Neural progenitor cell (in vitro differentiated cells): ENCODE measurements at regions not wholly inside any gene's neighbourhood (a gene's known extent, or its start where the extent isn't known, plus 50 kb on each side); places are given as distances from the start of the nearest gene placed in this dataset.

ENCODE experiments used
- EZH2 ChIP-seq: fragments of 200-600 bp; sonication (generic); IDR thresholded peaks from 2 replicates; pipeline ENCODE4 v1.6.1; 2017; ENCODE audit warnings: antibody characterized with exemption, mild to moderate bottlenecking, moderate library complexity
- EZH2phosphoT487 ChIP-seq: fragments of 200-600 bp; sonication (generic); IDR thresholded peaks from 2 replicates; pipeline ENCODE4 v1.6.1; 2017; ENCODE audit warnings: antibody characterized with exemption
- TF ChIP-seq, protein P1 (sequence below): fragments of 200-600 bp; sonication (generic); IDR thresholded peaks from 2 replicates; pipeline ENCODE4 v1.5.1; 2017; ENCODE audit warnings: antibody characterized with exemption, mild to moderate bottlenecking

DNA sequence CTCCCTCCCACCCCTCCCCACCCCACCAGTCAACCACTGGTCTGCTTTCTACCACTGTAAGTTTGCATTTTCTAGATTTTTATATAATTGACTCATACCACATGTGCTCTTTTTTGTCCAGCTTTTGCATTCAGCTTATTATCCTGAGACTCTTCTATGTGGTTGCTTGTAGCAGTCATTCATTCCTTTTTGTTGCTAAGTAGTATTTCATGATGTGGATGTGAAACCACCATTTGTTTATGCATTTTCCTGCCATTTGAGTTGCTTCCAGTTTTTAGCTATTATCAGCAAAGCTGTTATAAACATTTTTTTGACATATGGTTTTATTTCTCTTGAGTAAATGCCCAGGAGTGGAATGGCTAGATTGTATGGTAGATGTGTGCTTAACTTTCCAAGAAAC lies 77.0 kb upstream of the FGF3 start:
- TF ChIP-seq, protein P1, sequence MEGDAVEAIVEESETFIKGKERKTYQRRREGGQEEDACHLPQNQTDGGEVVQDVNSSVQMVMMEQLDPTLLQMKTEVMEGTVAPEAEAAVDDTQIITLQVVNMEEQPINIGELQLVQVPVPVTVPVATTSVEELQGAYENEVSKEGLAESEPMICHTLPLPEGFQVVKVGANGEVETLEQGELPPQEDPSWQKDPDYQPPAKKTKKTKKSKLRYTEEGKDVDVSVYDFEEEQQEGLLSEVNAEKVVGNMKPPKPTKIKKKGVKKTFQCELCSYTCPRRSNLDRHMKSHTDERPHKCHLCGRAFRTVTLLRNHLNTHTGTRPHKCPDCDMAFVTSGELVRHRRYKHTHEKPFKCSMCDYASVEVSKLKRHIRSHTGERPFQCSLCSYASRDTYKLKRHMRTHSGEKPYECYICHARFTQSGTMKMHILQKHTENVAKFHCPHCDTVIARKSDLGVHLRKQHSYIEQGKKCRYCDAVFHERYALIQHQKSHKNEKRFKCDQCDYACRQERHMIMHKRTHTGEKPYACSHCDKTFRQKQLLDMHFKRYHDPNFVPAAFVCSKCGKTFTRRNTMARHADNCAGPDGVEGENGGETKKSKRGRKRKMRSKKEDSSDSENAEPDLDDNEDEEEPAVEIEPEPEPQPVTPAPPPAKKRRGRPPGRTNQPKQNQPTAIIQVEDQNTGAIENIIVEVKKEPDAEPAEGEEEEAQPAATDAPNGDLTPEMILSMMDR = no peak
- TF ChIP-seq EZH2 = no peak
- no peak for TF ChIP-seq EZH2phosphoT487
